GM19467 (cell line): ENCODE measurements at regions not wholly inside any gene's neighbourhood (a gene's known extent, or its start where the extent isn't known, plus 50 kb on each side); places are given as distances from the start of the nearest gene placed in this dataset.
"Not testable (repeated sequence)": the region's sequence is repeated elsewhere in the genome, so short reads cannot be mapped to it uniquely, and the experiment has no call there.

Experiments
- ATAC-seq: cut with Tn5 transposase; IDR thresholded peaks from one replicate; pipeline ENCODE4 v1.9.1; 2021; ENCODE audit warnings: mild to moderate bottlenecking, moderate library complexity; ENCODE audit not compliant: unreplicated experiment

- ATAC-seq: no peak
These were observed 361.2 kb downstream of the ATP23 start for GRCh38 chr12:58302487-58303011.

- no peak for ATAC-seq
These were observed 365.1 kb downstream of the ATP23 start for GRCh38 chr12:58306266-58307000.

- ATAC-seq: no peak
These were observed 368.4 kb downstream of the ATP23 start for GRCh38 chr12:58309806-58310205.

GRCh38 chr12:58310368-58310767 lies 369.0 kb downstream of the ATP23 start:
- ATAC-seq: no peak

GRCh38 chr12:58310809-58311622 lies 369.6 kb downstream of the ATP23 start:
- no peak for ATAC-seq

- ATAC-seq: no peak
These were observed 371.9 kb downstream of the ATP23 start for GRCh38 chr12:58313091-58313855.

GRCh38 chr12:58314610-58315009 lies 373.2 kb downstream of the ATP23 start:
- no peak for ATAC-seq

GRCh38 chr12:58316926-58317325 lies 375.6 kb downstream of the ATP23 start:
- no peak for ATAC-seq

GRCh38 chr12:58321414-58321813 lies 380.0 kb downstream of the ATP23 start:
- ATAC-seq: no peak

GRCh38 chr12:58323676-58324075 lies 382.3 kb downstream of the ATP23 start:
- no peak for ATAC-seq

- no peak for ATAC-seq
These were observed 384.2 kb downstream of the ATP23 start for GRCh38 chr12:58325561-58325960.

- ATAC-seq: no peak
These were observed 385.2 kb downstream of the ATP23 start for GRCh38 chr12:58326534-58326933.

- ATAC-seq: not testable (repeated sequence)
These were observed 395.3 kb downstream of the ATP23 start for GRCh38 chr12:58336581-58337242.

- not testable (repeated sequence) for ATAC-seq
These were observed 396.2 kb downstream of the ATP23 start for GRCh38 chr12:58337539-58337938.

- no peak for ATAC-seq
These were observed 400.4 kb downstream of the ATP23 start for GRCh38 chr12:58341791-58342190.

GRCh38 chr12:58342736-58343135 lies 401.4 kb downstream of the ATP23 start:
- no peak for ATAC-seq

GRCh38 chr12:58346032-58346632 lies 404.8 kb downstream of the ATP23 start:
- peak; percentile 78 for ATAC-seq

GRCh38 chr12:58347188-58347587 lies 405.8 kb downstream of the ATP23 start:
- no peak for ATAC-seq

GRCh38 chr12:58347691-58348090 lies 406.3 kb downstream of the ATP23 start:
- ATAC-seq: no peak

- ATAC-seq: no peak
These were observed 407.8 kb downstream of the ATP23 start for GRCh38 chr12:58349161-58349560.
